K562 (cell line): ENCODE measurements at regions not wholly inside any gene's neighbourhood (a gene's known extent, or its start where the extent isn't known, plus 50 kb on each side); places are given as distances from the start of the nearest gene placed in this dataset.

Experiments used
- ATAC-seq: fragments of 200-7000 bp; cut with Tn5 transposase; 3 replicates; pipeline ENCODE4 v1.9.1; 2020; ENCODE audit warnings: moderate library complexity
- BruUV-seq: library from RNA; stranded (reverse); fragments of 400-500 nt; replicated peaks from 2 replicates; lab custom pipeline; 2021; lab: Mats Ljungman, UMichigan
- CTCF ChIA-PET: fragments of 300-600 bp; formaldehyde crosslinking; extraction: SDS; loops from one replicate; lab custom pipeline; 2021; ENCODE audit warnings: low intra/inter-chr PET ratio; lab: Yijun Ruan, JAX
- POLR2A ChIA-PET: fragments of 300-600, 350-650 bp; sonication (Branson Sonifier 250); formaldehyde crosslinking; extraction: SDS; loops from one replicate; lab custom pipeline; 2021; ENCODE audit warnings: antibody characterized with exemption, inconsistent platforms; lab: Yijun Ruan, JAX
- DNase-seq, 4 experiments: peaks; one replicate each; pipeline versions ENCODE4 v3.0.0 to v3.0.0-alpha.2; 2011 to 2018; ENCODE audit warnings: low spot score in 3 of 4, mixed read lengths in 3 of 4; ENCODE audit errors: extremely low read depth in 1 of 4
- FAIRE-seq: peaks from 2 replicates; lab custom pipeline; 2011; peaks lifted over from hg19 to GRCh38; lab: Jason Lieb, UNC
- H2AFZ ChIP-seq: 2 replicates; pipeline ENCODE4 v1.6.0; 2011; ENCODE audit warnings: low read depth, low read length, control low read depth, inconsistent platforms
- H3K27ac ChIP-seq: fragments of 200-600 bp; 3 replicates; pipeline ENCODE4 v1.8.0; 2011; ENCODE audit warnings: low read depth, mild to moderate bottlenecking, control low read depth, inconsistent platforms, low read length, moderate library complexity, mixed read lengths; ENCODE audit errors: extremely low read depth
- H3K27me3 ChIP-seq, 2 experiments: fragments of 300-600 bp in 1 of 2; 2 replicates in 1 of 2; 3 replicates in 1 of 2; pipeline versions ENCODE4 v1.6.0 to v1.8.0; 2011; ENCODE audit warnings: inconsistent platforms in 2 of 2, low read length in 2 of 2, mild to moderate bottlenecking in 1 of 2, mixed read lengths in 1 of 2, moderate library complexity in 1 of 2; ENCODE audit not compliant: control insufficient read depth in 2 of 2, insufficient read depth in 2 of 2
- H3K36me3 ChIP-seq: fragments of 300-600 bp; 3 replicates; pipeline ENCODE4 v1.8.0; 2011; ENCODE audit warnings: mild to moderate bottlenecking, low read length, inconsistent platforms; ENCODE audit not compliant: control insufficient read depth, insufficient read depth
- H3K4me1 ChIP-seq, 2 experiments: fragments of 200-600 bp in 1 of 2; replicated peaks in 1 of 2; 2 replicates in 1 of 2; 3 replicates in 1 of 2; pipeline versions ENCODE4 v1.5.1 to v1.8.0; 2011; ENCODE audit warnings: inconsistent platforms in 2 of 2, low read length in 2 of 2, mild to moderate bottlenecking in 1 of 2, mixed read lengths in 1 of 2, moderate library complexity in 1 of 2; ENCODE audit not compliant: control insufficient read depth in 2 of 2, insufficient read depth in 2 of 2
- H3K4me2 ChIP-seq: 2 replicates; pipeline ENCODE4 v1.6.1; 2011; ENCODE audit warnings: low read length, control low read depth, inconsistent platforms, mixed read lengths; ENCODE audit not compliant: insufficient read depth
- H3K4me3 ChIP-seq: fragments of 200-600 bp; sonication (generic), shearing (Covaris generic); 2 replicates; pipeline ENCODE4 v1.5.1; 2016; ENCODE audit warnings: control low read depth, inconsistent platforms
- H3K79me2 ChIP-seq: fragments of 200-600 bp; 3 replicates; pipeline ENCODE4 v1.8.0; 2011; ENCODE audit warnings: low read length, inconsistent platforms; ENCODE audit not compliant: control insufficient read depth, insufficient read depth
- H3K9ac ChIP-seq, 2 experiments: 2 replicates each; pipeline versions ENCODE4 v1.6.0 to v1.6.1; 2011; ENCODE audit warnings: low read depth in 2 of 2, low read length in 2 of 2, control low read depth in 1 of 2, inconsistent platforms in 1 of 2, mild to moderate bottlenecking in 1 of 2, mixed read lengths in 1 of 2; ENCODE audit not compliant: insufficient read depth in 1 of 2
- H3K9me1 ChIP-seq: one replicate; pipeline ENCODE4 v1.6.0; 2011; ENCODE audit warnings: inconsistent platforms, mild to moderate bottlenecking, low read length, moderate library complexity; ENCODE audit not compliant: control insufficient read depth, insufficient read depth
- H3K9me3 ChIP-seq: replicated peaks from 2 replicates; pipeline ENCODE4 v1.5.1; 2011; ENCODE audit warnings: low read depth, low read length, inconsistent platforms; ENCODE audit not compliant: control insufficient read depth, insufficient read depth
- H4K20me1 ChIP-seq: replicated peaks from 2 replicates; pipeline ENCODE4 v1.6.1; 2011; ENCODE audit warnings: low read length, inconsistent platforms, mixed read lengths; ENCODE audit not compliant: control insufficient read depth, insufficient read depth
- ATF1 ChIP-seq, 2 experiments: fragments of 450-650 bp in 1 of 2; IDR thresholded peaks; 2 replicates each; pipeline ENCODE4 v1.6.1; 2016; ENCODE audit warnings: missing compliant biosample characterization in 1 of 2, missing genetic modification characterization in 1 of 2
- COPS2 ChIP-seq: fragments of 450-650 bp; conservative IDR thresholded peaks from 2 replicates; pipeline ENCODE4 v1.6.1; 2016; ENCODE audit warnings: mild to moderate bottlenecking, moderate library complexity
- EP400 ChIP-seq: fragments of 450-650 bp; IDR thresholded peaks from 2 replicates; pipeline ENCODE4 v1.6.1; 2017; ENCODE audit warnings: antibody characterized with exemption, mild to moderate bottlenecking, moderate library complexity
- ERF ChIP-seq: fragments of 450-650 bp; formaldehyde crosslinking; IDR thresholded peaks from 2 replicates; pipeline ENCODE4 v1.4.0; 2020; ENCODE audit warnings: mild to moderate bottlenecking, mixed read lengths
- HCFC1 ChIP-seq: IDR thresholded peaks from 2 replicates; pipeline ENCODE4 v1.6.1; 2012; ENCODE audit warnings: low read depth, low read length, improper control_type of control experiment
- HDAC1 ChIP-seq, 2 experiments: fragments of 450-650 bp; IDR thresholded peaks; 2 replicates each; pipeline ENCODE4 v1.6.1; 2016 to 2017; ENCODE audit warnings: inconsistent platforms in 1 of 2, mild to moderate bottlenecking in 1 of 2, moderate library complexity in 1 of 2
- ILK ChIP-seq: fragments of 450-650 bp; IDR thresholded peaks from 2 replicates; pipeline ENCODE4 v1.6.1; 2016; ENCODE audit warnings: missing genetic modification characterization, low read depth, mild to moderate bottlenecking, missing compliant biosample characterization, moderate library complexity, borderline replicate concordance
- MECOM ChIP-seq: fragments of 250-450 bp; sonication (Bioruptor Pico); IDR thresholded peaks from 2 replicates; pipeline ENCODE4 v1.8.0; 2022; ENCODE audit warnings: inconsistent platforms
- NCOA4 ChIP-seq: fragments of 450-650 bp; IDR thresholded peaks from 2 replicates; pipeline ENCODE4 v1.6.1; 2018; ENCODE audit warnings: mild to moderate bottlenecking; ENCODE audit not compliant: partially characterized antibody
- NELFE ChIP-seq: IDR thresholded peaks from 2 replicates; pipeline ENCODE4 v1.6.1; 2011; ENCODE audit warnings: mild to moderate bottlenecking; ENCODE audit not compliant: insufficient read depth, insufficient read length
- SOX6 ChIP-seq: fragments of 450-650 bp; IDR thresholded peaks from 2 replicates; pipeline ENCODE4 v1.6.1; 2014; ENCODE audit warnings: mild to moderate bottlenecking
- TCF3 ChIP-seq: sonication (generic); formaldehyde crosslinking; IDR thresholded peaks from 2 replicates; pipeline ENCODE4 v1.4.0; 2020; ENCODE audit warnings: mild to moderate bottlenecking, missing genetic modification reagents
- TEAD4 ChIP-seq, 2 experiments: sonication (generic) in 1 of 2; formaldehyde crosslinking in 1 of 2; IDR thresholded peaks; 2 replicates each; pipeline versions ENCODE4 v1.6.1 to v1.8.0; 2012 to 2022; ENCODE audit warnings: borderline replicate concordance in 1 of 2, inconsistent platforms in 1 of 2, low read length in 1 of 2, mild to moderate bottlenecking in 1 of 2, missing genetic modification reagents in 1 of 2
- TOE1 ChIP-seq, 2 experiments: fragments of 450-650 bp in 1 of 2; sonication (generic) in 1 of 2; formaldehyde crosslinking in 1 of 2; IDR thresholded peaks; 2 replicates each; pipeline versions ENCODE4 v1.7.1 to v1.8.0; 2016 to 2022; ENCODE audit warnings: borderline replicate concordance in 2 of 2, mild to moderate bottlenecking in 2 of 2, antibody characterized with exemption in 1 of 2, inconsistent platforms in 1 of 2, low read depth in 1 of 2, missing genetic modification reagents in 1 of 2, moderate library complexity in 1 of 2
- WGBS: fragments of 100-300 bp; shearing (Covaris generic); methylation state at CpG from one replicate; pipeline ENCODE4 v1.1.6; 2016; ENCODE audit warnings: low coverage, mixed read lengths; ENCODE audit not compliant: insufficient coverage; ENCODE audit errors: missing lambda C conversion rate; 5-methylcytosine and 5-hydroxymethylcytosine counted together
- in situ Hi-C: fragments of 300-500 bp; cut with MboI; formaldehyde crosslinking; loops from 4 replicates; pipeline ENCODE4 v1.15.0; 2018; ENCODE audit warnings: inconsistent platforms, mixed read lengths
- intact Hi-C: fragments of 100-400 bp; cut with micrococcal nuclease; formaldehyde crosslinking; loops from 2 replicates; pipeline ENCODE4 v1.14.2; 2022
- TF ChIP-seq, protein P1 (sequence below): sonication (generic); formaldehyde crosslinking; IDR thresholded peaks from 2 replicates; pipeline ENCODE4 v1.4.0; 2020; ENCODE audit warnings: mild to moderate bottlenecking, missing genetic modification reagents
- TF ChIP-seq, protein P2 (sequence below): fragments of 450-650 bp; IDR thresholded peaks from 2 replicates; pipeline ENCODE4 v1.6.1; 2016; ENCODE audit warnings: missing biosample characterization, missing genetic modification characterization

DNA sequence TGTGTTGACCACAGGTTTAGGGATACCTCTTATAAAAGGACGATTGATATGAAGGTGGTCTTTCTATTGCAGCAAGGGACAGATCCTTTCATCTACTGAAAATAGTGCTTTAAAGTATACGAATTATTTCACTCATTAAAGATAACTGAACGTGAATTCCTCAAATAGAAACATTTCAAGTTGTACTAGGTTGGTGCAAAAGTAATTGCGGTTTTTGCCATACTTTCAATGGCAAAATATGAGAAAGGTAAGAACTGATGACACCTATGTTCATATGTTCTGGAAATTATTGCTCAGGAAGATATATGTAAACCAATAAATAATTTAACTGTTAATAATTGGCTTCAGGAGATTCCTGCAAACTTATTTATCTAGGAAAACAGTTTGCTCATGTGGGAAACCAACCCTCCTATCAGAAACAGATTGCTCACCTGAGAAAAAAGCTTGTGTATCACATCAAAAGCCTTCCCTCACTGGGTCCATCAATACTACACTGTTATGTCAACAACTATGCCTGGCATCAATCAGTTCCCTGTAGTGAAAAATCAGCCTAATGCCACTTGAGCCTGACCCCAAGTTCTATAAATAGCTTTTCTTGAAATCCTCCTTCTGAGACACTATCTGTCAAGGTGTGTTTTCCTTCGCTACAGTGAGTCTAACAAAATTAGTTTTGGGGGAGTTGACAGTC lies 81.5 kb upstream of the ACSL3 start:
- ATAC-seq (no peak), FAIRE-seq (no peak), DNase-seq (no peak)
- intact Hi-C loops (no loop called here), in situ Hi-C loops (no loop called here)
- no TSS peak for BruUV-seq
- H3K27me3 ChIP-seq: no peaks in the 10 kb centered on the region
- ChIA-PET POLR2A (interaction anchor here (1.0 kb wide), 1 partner anchor 10 kb away, joined by 3 read pairs; no protein-coding TSS in a partner anchor), CTCF (no interaction called here)
- H3K27ac ChIP-seq: no peak overlapping the region
- H3K4me2 ChIP-seq: no peak overlapping the region
- no peak overlapping the region for H2AFZ ChIP-seq
- 4% methylated on average over 5 of the region's 5 CpGs for WGBS
- no peaks in the 10 kb centered on the region for H3K79me2 ChIP-seq
- 0 out of 5 replicates have a peak, but pooled peaks cover 0 to 2% of the 10 kb centered on the region in 2 experiments for H3K4me1 ChIP-seq
- no peaks in the 10 kb centered on the region for H3K9me1 ChIP-seq
- no peaks in the 10 kb centered on the region for H3K9me3 ChIP-seq
- H3K4me3 ChIP-seq: no peak overlapping the region
- H4K20me1 ChIP-seq: no peaks in the 10 kb centered on the region
- no peaks in the 10 kb centered on the region for H3K36me3 ChIP-seq
- TF ChIP-seq ILK (tag) (no peak), SOX6 (no peak), COPS2 (no peak), HDAC1 (IDR thresholded peaks at IDR 0.05) (no peak), NCOA4 (no peak), TEAD4 (IDR thresholded peaks at IDR 0.05; ENCODE audit: low read length) (no peak), TEAD4 (CRISPR knock-in tag; IDR thresholded peaks at IDR 0.05; ENCODE audit: borderline replicate concordance) (no peak), ERF (CRISPR knock-in tag) (no peak), HCFC1 (no peak), TOE1 (IDR thresholded peaks at IDR 0.05; ENCODE audit: borderline replicate concordance) (no peak), TOE1 (CRISPR knock-in tag; IDR thresholded peaks at IDR 0.05; ENCODE audit: borderline replicate concordance, low read depth) (no peak), EP400 (no peak), TCF3 (CRISPR knock-in tag) (no peak), ATF1 (CRISPR knock-in tag; IDR thresholded peaks at IDR 0.05) (no peak), ATF1 (tag; IDR thresholded peaks at IDR 0.05) (no peak), NELFE (no peak), MECOM (CRISPR knock-in tag) (no peak)
- TF ChIP-seq, protein P1, sequence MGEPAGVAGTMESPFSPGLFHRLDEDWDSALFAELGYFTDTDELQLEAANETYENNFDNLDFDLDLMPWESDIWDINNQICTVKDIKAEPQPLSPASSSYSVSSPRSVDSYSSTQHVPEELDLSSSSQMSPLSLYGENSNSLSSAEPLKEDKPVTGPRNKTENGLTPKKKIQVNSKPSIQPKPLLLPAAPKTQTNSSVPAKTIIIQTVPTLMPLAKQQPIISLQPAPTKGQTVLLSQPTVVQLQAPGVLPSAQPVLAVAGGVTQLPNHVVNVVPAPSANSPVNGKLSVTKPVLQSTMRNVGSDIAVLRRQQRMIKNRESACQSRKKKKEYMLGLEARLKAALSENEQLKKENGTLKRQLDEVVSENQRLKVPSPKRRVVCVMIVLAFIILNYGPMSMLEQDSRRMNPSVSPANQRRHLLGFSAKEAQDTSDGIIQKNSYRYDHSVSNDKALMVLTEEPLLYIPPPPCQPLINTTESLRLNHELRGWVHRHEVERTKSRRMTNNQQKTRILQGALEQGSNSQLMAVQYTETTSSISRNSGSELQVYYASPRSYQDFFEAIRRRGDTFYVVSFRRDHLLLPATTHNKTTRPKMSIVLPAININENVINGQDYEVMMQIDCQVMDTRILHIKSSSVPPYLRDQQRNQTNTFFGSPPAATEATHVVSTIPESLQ (CRISPR knock-in tag): no peak
- TF ChIP-seq, protein P2, sequence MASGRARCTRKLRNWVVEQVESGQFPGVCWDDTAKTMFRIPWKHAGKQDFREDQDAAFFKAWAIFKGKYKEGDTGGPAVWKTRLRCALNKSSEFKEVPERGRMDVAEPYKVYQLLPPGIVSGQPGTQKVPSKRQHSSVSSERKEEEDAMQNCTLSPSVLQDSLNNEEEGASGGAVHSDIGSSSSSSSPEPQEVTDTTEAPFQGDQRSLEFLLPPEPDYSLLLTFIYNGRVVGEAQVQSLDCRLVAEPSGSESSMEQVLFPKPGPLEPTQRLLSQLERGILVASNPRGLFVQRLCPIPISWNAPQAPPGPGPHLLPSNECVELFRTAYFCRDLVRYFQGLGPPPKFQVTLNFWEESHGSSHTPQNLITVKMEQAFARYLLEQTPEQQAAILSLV (tag): no peak
- H3K9ac ChIP-seq: no peak overlapping the region
